ENCODE measurements at regions not wholly inside any gene's neighbourhood (a gene's known extent, or its start where the extent isn't known, plus 50 kb on each side); places are given as distances from the start of the nearest gene placed in this dataset.

DNA sequence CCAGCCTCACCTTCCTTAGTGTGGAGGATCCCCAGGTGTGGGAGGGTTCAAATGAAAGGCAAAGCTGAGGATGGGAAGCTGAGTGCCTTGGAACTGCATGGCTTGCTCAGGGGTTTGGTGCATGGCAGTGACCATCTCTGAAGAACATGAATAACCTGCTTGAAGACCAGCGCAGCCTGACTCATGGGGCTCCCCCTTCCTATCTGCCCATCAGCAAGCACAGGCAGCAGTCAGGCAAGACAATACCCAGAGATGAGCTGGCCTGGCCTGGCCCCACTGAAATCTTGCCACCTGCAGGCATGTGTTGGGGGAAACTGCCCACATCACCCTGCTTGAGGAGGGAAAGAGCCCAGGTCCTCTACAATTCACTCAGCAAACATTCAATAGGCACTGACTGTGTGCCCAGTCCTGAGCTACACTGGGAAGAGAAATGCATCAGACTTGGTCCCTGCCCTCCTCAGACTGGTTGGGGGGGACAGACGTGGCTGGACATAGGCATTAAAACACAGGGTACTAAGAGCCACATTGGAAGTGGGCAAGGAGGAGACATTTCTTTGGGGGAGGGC, 105.0 kb upstream of the ALDH1B1 start (continued):
- TF ChIP-seq, protein P1, sequence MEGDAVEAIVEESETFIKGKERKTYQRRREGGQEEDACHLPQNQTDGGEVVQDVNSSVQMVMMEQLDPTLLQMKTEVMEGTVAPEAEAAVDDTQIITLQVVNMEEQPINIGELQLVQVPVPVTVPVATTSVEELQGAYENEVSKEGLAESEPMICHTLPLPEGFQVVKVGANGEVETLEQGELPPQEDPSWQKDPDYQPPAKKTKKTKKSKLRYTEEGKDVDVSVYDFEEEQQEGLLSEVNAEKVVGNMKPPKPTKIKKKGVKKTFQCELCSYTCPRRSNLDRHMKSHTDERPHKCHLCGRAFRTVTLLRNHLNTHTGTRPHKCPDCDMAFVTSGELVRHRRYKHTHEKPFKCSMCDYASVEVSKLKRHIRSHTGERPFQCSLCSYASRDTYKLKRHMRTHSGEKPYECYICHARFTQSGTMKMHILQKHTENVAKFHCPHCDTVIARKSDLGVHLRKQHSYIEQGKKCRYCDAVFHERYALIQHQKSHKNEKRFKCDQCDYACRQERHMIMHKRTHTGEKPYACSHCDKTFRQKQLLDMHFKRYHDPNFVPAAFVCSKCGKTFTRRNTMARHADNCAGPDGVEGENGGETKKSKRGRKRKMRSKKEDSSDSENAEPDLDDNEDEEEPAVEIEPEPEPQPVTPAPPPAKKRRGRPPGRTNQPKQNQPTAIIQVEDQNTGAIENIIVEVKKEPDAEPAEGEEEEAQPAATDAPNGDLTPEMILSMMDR (conservative IDR thresholded peaks at IDR 0.05; ENCODE audit: low read depth in 2 of 2) = no peak
- TF ChIP-seq, protein P2, sequence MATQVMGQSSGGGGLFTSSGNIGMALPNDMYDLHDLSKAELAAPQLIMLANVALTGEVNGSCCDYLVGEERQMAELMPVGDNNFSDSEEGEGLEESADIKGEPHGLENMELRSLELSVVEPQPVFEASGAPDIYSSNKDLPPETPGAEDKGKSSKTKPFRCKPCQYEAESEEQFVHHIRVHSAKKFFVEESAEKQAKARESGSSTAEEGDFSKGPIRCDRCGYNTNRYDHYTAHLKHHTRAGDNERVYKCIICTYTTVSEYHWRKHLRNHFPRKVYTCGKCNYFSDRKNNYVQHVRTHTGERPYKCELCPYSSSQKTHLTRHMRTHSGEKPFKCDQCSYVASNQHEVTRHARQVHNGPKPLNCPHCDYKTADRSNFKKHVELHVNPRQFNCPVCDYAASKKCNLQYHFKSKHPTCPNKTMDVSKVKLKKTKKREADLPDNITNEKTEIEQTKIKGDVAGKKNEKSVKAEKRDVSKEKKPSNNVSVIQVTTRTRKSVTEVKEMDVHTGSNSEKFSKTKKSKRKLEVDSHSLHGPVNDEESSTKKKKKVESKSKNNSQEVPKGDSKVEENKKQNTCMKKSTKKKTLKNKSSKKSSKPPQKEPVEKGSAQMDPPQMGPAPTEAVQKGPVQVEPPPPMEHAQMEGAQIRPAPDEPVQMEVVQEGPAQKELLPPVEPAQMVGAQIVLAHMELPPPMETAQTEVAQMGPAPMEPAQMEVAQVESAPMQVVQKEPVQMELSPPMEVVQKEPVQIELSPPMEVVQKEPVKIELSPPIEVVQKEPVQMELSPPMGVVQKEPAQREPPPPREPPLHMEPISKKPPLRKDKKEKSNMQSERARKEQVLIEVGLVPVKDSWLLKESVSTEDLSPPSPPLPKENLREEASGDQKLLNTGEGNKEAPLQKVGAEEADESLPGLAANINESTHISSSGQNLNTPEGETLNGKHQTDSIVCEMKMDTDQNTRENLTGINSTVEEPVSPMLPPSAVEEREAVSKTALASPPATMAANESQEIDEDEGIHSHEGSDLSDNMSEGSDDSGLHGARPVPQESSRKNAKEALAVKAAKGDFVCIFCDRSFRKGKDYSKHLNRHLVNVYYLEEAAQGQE (IDR thresholded peaks at IDR 0.05; ENCODE audit: unreplicated experiment) = no peak
- TF ChIP-seq NANOG (IDR thresholded peaks at IDR 0.05; ENCODE audit: borderline replicate concordance) = no peak
- no peak for TF ChIP-seq EZH2 (IDR thresholded peaks at IDR 0.05; ENCODE audit: low read depth, unreplicated experiment)
- no peak for TF ChIP-seq ZNF114 (CRISPR knock-in tag; IDR thresholded peaks at IDR 0.05)
- TF ChIP-seq POLR2AphosphoS5 (IDR thresholded peaks at IDR 0.05; ENCODE audit: low read depth) = no peak
- no peak for TF ChIP-seq EZH2phosphoT487 (IDR thresholded peaks at IDR 0.05; ENCODE audit: unreplicated experiment)

DNA sequence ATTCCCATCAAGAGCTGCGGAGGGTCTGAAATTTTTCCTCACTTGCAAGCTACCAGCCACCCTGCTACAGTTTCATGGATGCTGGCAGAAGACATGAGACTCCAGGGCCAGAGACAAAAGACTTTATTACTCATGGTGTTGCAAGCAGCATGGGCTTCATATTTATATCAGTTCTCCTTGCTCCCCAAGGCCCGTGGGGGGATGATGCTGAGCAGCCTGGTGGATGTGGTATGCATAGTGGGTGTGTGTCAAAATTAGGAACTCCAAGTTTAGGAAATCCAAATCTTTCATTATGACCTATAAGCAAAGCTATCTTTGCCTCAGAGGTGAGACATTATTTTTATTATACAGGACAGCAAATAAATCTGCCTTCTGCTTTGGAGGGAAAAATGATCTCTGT, 105.7 kb upstream of the ALDH1B1 start:
- H3K27ac ChIP-seq (ENCODE audit: low read depth) = no peak overlapping the region
- Mint-ChIP-seq H3K27ac (no peak overlapping the region), H3K4me3 (no peak overlapping the region), H3K9me3 (no peaks in the 10 kb centered on the region), H3K4me1 (peaks cover 11% of the 10 kb centered on the region), H3K36me3 (ENCODE audit: low read depth) (no peaks in the 10 kb centered on the region; the same call in 2 of the 3 replicates), H3K27me3 (ENCODE audit: insufficient read depth, low read depth, poor library complexity) (peaks cover 10% of the 10 kb centered on the region)
- no peaks in the 10 kb centered on the region for H3F3A ChIP-seq (replicated peaks; ENCODE audit: low read depth)
- no peaks in the 10 kb centered on the region for H3K79me2 ChIP-seq (replicated peaks; ENCODE audit: insufficient read depth)
- peaks cover 15% of the 10 kb centered on the region for H3K4me1 ChIP-seq (ENCODE audit: insufficient read depth)
- no peak overlapping the region for H3K4me3 ChIP-seq
- no peaks in the 10 kb centered on the region for H4K20me1 ChIP-seq (replicated peaks; ENCODE audit: insufficient read depth)
- ATAC-seq (no peak), DNase-seq (ENCODE audit: low spot score) (no peak)
- H3K36me3 ChIP-seq (ENCODE audit: insufficient read depth) = no peaks in the 10 kb centered on the region
- H2AFZ ChIP-seq = no peak overlapping the region
- H3K9me2 ChIP-seq (ENCODE audit: insufficient read depth) = no peaks in the 10 kb centered on the region
- H3K4me2 ChIP-seq = no peak overlapping the region
- H3K27me3 ChIP-seq (ENCODE audit: insufficient read depth) = no peaks in the 10 kb centered on the region
- TF ChIP-seq EZH2 (IDR thresholded peaks at IDR 0.05; ENCODE audit: low read depth, unreplicated experiment) (no peak), ZNF331 (CRISPR knock-in tag; IDR thresholded peaks at IDR 0.05; ENCODE audit: low read depth) (no peak), JUNB (IDR thresholded peaks at IDR 0.05; ENCODE audit: unreplicated experiment) (no peak), EZH2phosphoT487 (IDR thresholded peaks at IDR 0.05; ENCODE audit: unreplicated experiment) (no peak), STAT1 (IDR thresholded peaks at IDR 0.05; ENCODE audit: unreplicated experiment) (no peak), CREB1 (CRISPR knock-in tag; IDR thresholded peaks at IDR 0.05; ENCODE audit: low read depth) (no peak), ZNF114 (CRISPR knock-in tag; IDR thresholded peaks at IDR 0.05) (no peak), POLR2AphosphoS5 (IDR thresholded peaks at IDR 0.05; ENCODE audit: low read depth) (no peak), NANOG (IDR thresholded peaks at IDR 0.05; ENCODE audit: borderline replicate concordance) (no peak)
- TF ChIP-seq, protein P2 (IDR thresholded peaks at IDR 0.05; ENCODE audit: unreplicated experiment) = no peak
- TF ChIP-seq, protein P1 (conservative IDR thresholded peaks at IDR 0.05; ENCODE audit: low read depth in 2 of 2) = no peak

All from GM23338 (cell line).